ENCODE measurements at regions not wholly inside any gene's neighbourhood (a gene's known extent, or its start where the extent isn't known, plus 50 kb on each side); places are given as distances from the start of the nearest gene placed in this dataset.
"Not testable (repeated sequence)": the region's sequence is repeated elsewhere in the genome, so short reads cannot be mapped to it uniquely, and the experiment has no call there.

DNA sequence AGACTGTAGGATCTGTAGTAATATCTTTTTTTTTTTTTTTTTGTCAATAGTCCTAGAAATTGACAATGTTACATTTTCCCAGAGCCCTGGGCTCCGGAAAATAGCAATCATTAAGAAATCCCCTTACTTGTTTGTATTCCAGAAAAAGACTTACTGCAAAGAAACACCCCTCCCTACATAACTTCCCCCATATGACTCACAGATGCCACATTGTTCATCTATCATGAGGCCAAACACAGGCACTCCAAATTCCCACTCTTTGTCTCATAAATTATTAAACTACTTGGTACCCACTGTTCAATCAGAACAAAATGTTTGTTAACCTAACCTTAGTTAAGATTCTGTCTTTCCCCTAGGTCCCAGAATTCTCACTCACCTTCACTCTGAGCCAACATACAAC, 53.5 kb downstream of the TEX51 start:
- Mint-ChIP-seq H3K27ac (no peak overlapping the region), H3K36me3 (ENCODE audit: low read depth) (no peaks in the 10 kb centered on the region), H3K4me3 (no peak overlapping the region), H3K27me3 (peaks cover 48% of the 10 kb centered on the region), H3K9me3 (peaks cover 2% of the 10 kb centered on the region), H3K4me1 (ENCODE audit: low read depth) (no peaks in the 10 kb centered on the region)
- Histone ChIP-seq H3K36me3 (ENCODE audit: insufficient read depth, low read length) (no peaks in the 10 kb centered on the region), H3K9me3 (ENCODE audit: control insufficient read depth in 1 of 2, insufficient read depth in 1 of 2, low read length in 2 of 2) (no peaks in the 10 kb centered on the region), H3K27ac (ENCODE audit: low read depth in 1 of 2, low read length in 2 of 2) (no peak overlapping the region), H3K4me1 (ENCODE audit: insufficient read depth, low read length) (no peaks in the 10 kb centered on the region), H3K27me3 (ENCODE audit: control insufficient read depth in 1 of 2, insufficient read depth in 2 of 2, low read length in 2 of 2) (peaks cover 12 to 13% of the 10 kb centered on the region in 2 experiments), H3K4me3 (ENCODE audit: low read length) (no peak overlapping the region)
- intact Hi-C loops (cut with DNase I, micrococcal nuclease): no loop called here
- CTCF ChIA-PET: no interaction called here
- no peak for DNase-seq
- POLR2A ChIA-PET: no interaction called here
- TF ChIP-seq, protein P1, sequence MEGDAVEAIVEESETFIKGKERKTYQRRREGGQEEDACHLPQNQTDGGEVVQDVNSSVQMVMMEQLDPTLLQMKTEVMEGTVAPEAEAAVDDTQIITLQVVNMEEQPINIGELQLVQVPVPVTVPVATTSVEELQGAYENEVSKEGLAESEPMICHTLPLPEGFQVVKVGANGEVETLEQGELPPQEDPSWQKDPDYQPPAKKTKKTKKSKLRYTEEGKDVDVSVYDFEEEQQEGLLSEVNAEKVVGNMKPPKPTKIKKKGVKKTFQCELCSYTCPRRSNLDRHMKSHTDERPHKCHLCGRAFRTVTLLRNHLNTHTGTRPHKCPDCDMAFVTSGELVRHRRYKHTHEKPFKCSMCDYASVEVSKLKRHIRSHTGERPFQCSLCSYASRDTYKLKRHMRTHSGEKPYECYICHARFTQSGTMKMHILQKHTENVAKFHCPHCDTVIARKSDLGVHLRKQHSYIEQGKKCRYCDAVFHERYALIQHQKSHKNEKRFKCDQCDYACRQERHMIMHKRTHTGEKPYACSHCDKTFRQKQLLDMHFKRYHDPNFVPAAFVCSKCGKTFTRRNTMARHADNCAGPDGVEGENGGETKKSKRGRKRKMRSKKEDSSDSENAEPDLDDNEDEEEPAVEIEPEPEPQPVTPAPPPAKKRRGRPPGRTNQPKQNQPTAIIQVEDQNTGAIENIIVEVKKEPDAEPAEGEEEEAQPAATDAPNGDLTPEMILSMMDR (IDR thresholded peaks at IDR 0.05): no peak
- no peak for ATAC-seq (ENCODE audit: poor library complexity)

DNA sequence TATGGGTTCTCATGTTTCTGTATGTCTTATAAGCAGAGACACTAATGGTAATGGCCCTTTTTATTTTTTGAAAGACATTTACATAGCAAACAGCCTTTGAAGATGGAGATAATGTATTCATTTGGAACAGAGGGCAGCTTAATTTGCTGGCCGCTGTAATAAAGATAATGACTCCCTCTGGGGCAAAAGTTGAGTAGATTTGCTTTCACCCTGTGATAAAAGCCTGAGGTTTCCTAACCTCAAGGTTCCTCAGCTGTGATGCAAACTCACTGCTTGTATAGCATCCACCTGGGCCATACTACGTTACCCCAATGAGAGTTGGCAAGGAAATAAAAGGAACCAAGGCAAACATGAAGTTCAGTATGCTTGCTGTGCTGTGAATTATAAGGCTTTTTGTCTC, 54.8 kb downstream of the TEX51 start:
- Histone ChIP-seq H3K4me3 (ENCODE audit: low read length) (no peak overlapping the region), H3K36me3 (ENCODE audit: insufficient read depth, low read length) (no peaks in the 10 kb centered on the region), H3K27me3 (ENCODE audit: control insufficient read depth in 1 of 2, insufficient read depth in 2 of 2, low read length in 2 of 2) (peaks cover 12 to 13% of the 10 kb centered on the region in 2 experiments), H3K9me3 (ENCODE audit: control insufficient read depth in 1 of 2, insufficient read depth in 1 of 2, low read length in 2 of 2) (no peaks in the 10 kb centered on the region), H3K27ac (ENCODE audit: low read depth in 1 of 2, low read length in 2 of 2) (no peak overlapping the region), H3K4me1 (ENCODE audit: insufficient read depth, low read length) (no peaks in the 10 kb centered on the region)
- TF ChIP-seq, protein P1 (IDR thresholded peaks at IDR 0.05): no peak
- intact Hi-C loops (cut with DNase I, micrococcal nuclease): no loop called here
- Mint-ChIP-seq H3K9me3 (peaks cover 2% of the 10 kb centered on the region), H3K27ac (no peak overlapping the region), H3K4me1 (ENCODE audit: low read depth) (no peaks in the 10 kb centered on the region), H3K36me3 (ENCODE audit: low read depth) (no peaks in the 10 kb centered on the region), H3K4me3 (no peak overlapping the region), H3K27me3 (peaks cover 52% of the 10 kb centered on the region)
- no peak for DNase-seq
- no peak for ATAC-seq (ENCODE audit: poor library complexity)
- CTCF ChIA-PET: no interaction called here
- POLR2A ChIA-PET: no interaction called here

DNA sequence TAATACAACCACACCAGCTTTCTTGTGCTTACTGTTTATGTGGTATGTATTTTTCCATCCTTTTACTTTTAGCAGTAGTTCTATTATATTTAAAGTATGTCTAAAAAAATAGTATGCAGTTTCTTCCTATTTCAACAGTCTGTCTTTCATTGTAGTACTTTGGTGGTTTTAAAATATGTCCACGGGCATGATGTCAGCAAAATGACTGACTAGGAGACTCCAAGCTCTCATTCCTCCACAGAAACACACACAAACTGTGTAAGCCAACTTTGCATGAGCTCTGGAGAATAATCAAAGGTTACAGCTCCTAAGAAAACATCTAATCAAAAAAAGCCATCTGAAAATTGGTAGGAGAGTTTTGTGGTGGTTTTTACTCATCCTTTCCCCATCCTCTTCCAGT, 56.1 kb downstream of the TEX51 start:
- Mint-ChIP-seq H3K27ac (no peak overlapping the region), H3K9me3 (peaks cover 2% of the 10 kb centered on the region), H3K4me3 (no peak overlapping the region), H3K36me3 (ENCODE audit: low read depth) (no peaks in the 10 kb centered on the region), H3K4me1 (ENCODE audit: low read depth) (no peaks in the 10 kb centered on the region), H3K27me3 (peaks cover 47% of the 10 kb centered on the region)
- intact Hi-C loops (cut with DNase I, micrococcal nuclease): no loop called here
- H3K9me3 ChIP-seq (ENCODE audit: control insufficient read depth in 1 of 2, insufficient read depth in 1 of 2, low read length in 2 of 2): no peaks in the 10 kb centered on the region
- TF ChIP-seq, protein P1 (IDR thresholded peaks at IDR 0.05): no peak
- CTCF ChIA-PET: no interaction called here
- no peaks in the 10 kb centered on the region for H3K4me1 ChIP-seq (ENCODE audit: insufficient read depth, low read length)
- POLR2A ChIA-PET: no interaction called here
- no peaks in the 10 kb centered on the region for H3K36me3 ChIP-seq (ENCODE audit: insufficient read depth, low read length)
- H3K27ac ChIP-seq (ENCODE audit: low read depth in 1 of 2, low read length in 2 of 2): no peak overlapping the region
- DNase-seq: no peak
- no peak for ATAC-seq (ENCODE audit: poor library complexity)
- H3K27me3 ChIP-seq (ENCODE audit: control insufficient read depth in 1 of 2, insufficient read depth in 2 of 2, low read length in 2 of 2): peaks cover 9 to 13% of the 10 kb centered on the region in 2 experiments
- no peak overlapping the region for H3K4me3 ChIP-seq (ENCODE audit: low read length)

DNA sequence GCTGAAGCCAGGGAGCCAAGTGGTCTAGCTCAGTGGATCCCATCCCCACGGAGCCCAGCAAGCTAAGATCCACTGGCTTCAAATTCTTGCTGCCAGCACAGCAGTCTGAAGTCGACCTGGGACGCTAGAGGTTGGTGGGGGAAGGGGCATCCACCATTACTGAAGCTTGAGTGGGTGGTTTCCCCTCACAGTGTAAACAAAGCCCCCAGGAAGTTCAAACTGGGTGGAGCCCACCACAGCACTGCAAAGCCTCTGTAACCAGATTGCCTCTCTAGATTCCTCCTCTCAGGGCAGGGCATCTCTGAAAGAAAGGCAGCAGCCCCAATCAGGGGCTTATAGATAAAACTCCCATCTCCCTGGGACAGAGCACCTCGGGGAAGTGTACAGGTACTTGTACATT, 58.1 kb downstream of the TEX51 start:
- POLR2A ChIA-PET, DNase-seq, H3K4me3 Mint-ChIP-seq: not testable (repeated sequence)

More for the DNA sequence above, 58.1 kb downstream of the TEX51 start:
- H3K36me3 Mint-ChIP-seq (ENCODE audit: low read depth); CTCF ChIA-PET; intact Hi-C loops (cut with DNase I, micrococcal nuclease); H3K27ac ChIP-seq (ENCODE audit: low read depth in 1 of 2, low read length in 2 of 2); H3K9me3 ChIP-seq (ENCODE audit: control insufficient read depth in 1 of 2, insufficient read depth in 1 of 2, low read length in 2 of 2); H3K4me3 ChIP-seq (ENCODE audit: low read length); H3K4me1 Mint-ChIP-seq (ENCODE audit: low read depth); ATAC-seq (ENCODE audit: poor library complexity); H3K9me3 Mint-ChIP-seq; H3K4me1 ChIP-seq (ENCODE audit: insufficient read depth, low read length); H3K27ac Mint-ChIP-seq; H3K36me3 ChIP-seq (ENCODE audit: insufficient read depth, low read length): not testable (repeated sequence)
- peaks cover 63% of the 10 kb centered on the region for H3K27me3 Mint-ChIP-seq
- H3K27me3 ChIP-seq (ENCODE audit: control insufficient read depth in 1 of 2, insufficient read depth in 2 of 2, low read length in 2 of 2): peaks cover 6 to 13% of the 10 kb centered on the region in 2 experiments
